HEK293T (cell line): ENCODE measurements at regions not wholly inside any gene's neighbourhood (a gene's known extent, or its start where the extent isn't known, plus 50 kb on each side); places are given as distances from the start of the nearest gene placed in this dataset.

Experiments
- BHLHE40 ChIP-seq: fragments of 450-650 bp; IDR thresholded peaks from 2 replicates; pipeline ENCODE4 v1.6.1; 2016; ENCODE audit warnings: mild to moderate bottlenecking, moderate library complexity, borderline replicate concordance
- CTBP1 ChIP-seq: fragments of 450-650 bp; IDR thresholded peaks from 2 replicates; pipeline ENCODE4 v1.6.1; 2016; ENCODE audit warnings: borderline replicate concordance
- ELF4 ChIP-seq: fragments of 450-650 bp; IDR thresholded peaks from 2 replicates; pipeline ENCODE4 v1.6.1; 2017; ENCODE audit warnings: antibody characterized with exemption
- FOXA1 ChIP-seq: fragments of 450-650 bp; IDR thresholded peaks from 2 replicates; pipeline ENCODE4 v1.6.1; 2016; ENCODE audit warnings: mild to moderate bottlenecking
- FOXM1 ChIP-seq: fragments of 450-650 bp; IDR thresholded peaks from 2 replicates; pipeline ENCODE4 v1.6.1; 2017; ENCODE audit warnings: mild to moderate bottlenecking, borderline replicate concordance
- HDGF ChIP-seq: fragments of 450-650 bp; IDR thresholded peaks from 2 replicates; pipeline ENCODE4 v1.6.1; 2017; ENCODE audit warnings: antibody characterized with exemption, borderline replicate concordance
- SP1 ChIP-seq: fragments of 450-650 bp; IDR thresholded peaks from 2 replicates; pipeline ENCODE4 v1.6.1; 2017
- SUZ12 ChIP-seq: fragments of 450-650 bp; IDR thresholded peaks from 2 replicates; pipeline ENCODE4 v1.6.1; 2016; ENCODE audit warnings: mild to moderate bottlenecking
- TARDBP ChIP-seq: fragments of 450-650 bp; IDR thresholded peaks from 2 replicates; pipeline ENCODE4 v1.6.1; 2016
- ZNF384 ChIP-seq: fragments of 450-650 bp; IDR thresholded peaks from 2 replicates; pipeline ENCODE4 v1.6.1; 2016
- TF ChIP-seq, protein P1 (sequence below): fragments of 450-650 bp; IDR thresholded peaks from 2 replicates; pipeline ENCODE4 v1.6.1; 2016

DNA sequence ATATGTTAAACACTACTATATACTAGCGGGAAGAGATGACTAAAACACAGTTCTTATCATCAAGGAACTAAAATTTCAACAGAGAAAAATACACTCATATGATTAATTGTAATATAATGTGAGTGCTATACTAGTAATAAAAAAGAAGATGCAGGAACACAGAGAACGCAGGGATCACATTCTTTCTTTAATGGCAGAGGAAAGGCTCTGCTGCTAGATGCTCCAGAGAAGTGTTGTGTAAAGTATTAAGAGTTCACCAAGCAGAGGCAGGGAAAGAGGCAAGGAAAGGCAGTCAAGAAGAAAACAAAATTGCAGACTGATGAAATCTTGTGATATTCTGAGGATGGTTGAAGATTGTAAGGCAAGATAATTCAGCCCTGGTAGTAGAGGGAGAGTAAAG lies 394.7 kb downstream of the PDGFC start:
- TF ChIP-seq TARDBP (no peak), HDGF (no peak), SP1 (no peak), ZNF384 (no peak), FOXA1 (no peak), BHLHE40 (no peak), SUZ12 (no peak), ELF4 (no peak), FOXM1 (no peak), CTBP1 (no peak)
- TF ChIP-seq, protein P1, sequence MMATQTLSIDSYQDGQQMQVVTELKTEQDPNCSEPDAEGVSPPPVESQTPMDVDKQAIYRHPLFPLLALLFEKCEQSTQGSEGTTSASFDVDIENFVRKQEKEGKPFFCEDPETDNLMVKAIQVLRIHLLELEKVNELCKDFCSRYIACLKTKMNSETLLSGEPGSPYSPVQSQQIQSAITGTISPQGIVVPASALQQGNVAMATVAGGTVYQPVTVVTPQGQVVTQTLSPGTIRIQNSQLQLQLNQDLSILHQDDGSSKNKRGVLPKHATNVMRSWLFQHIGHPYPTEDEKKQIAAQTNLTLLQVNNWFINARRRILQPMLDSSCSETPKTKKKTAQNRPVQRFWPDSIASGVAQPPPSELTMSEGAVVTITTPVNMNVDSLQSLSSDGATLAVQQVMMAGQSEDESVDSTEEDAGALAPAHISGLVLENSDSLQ, result no peak
